OCI-LY1 (cell line): ENCODE measurements at regions not wholly inside any gene's neighbourhood (a gene's known extent, or its start where the extent isn't known, plus 50 kb on each side); places are given as distances from the start of the nearest gene placed in this dataset.

Experiments used
- H2AFZ ChIP-seq: fragments of 200-600 bp; sonication (generic), shearing (Covaris generic); 2 replicates; pipeline ENCODE4 v1.6.0; 2014; ENCODE audit warnings: antibody characterized with exemption, mild to moderate bottlenecking, low read length
- H3F3A ChIP-seq: fragments of 200-600 bp; sonication (generic), shearing (Covaris generic); 2 replicates; pipeline ENCODE4 v1.6.0; 2014; ENCODE audit warnings: mild to moderate bottlenecking, antibody characterized with exemption, low read length, moderate library complexity; ENCODE audit not compliant: insufficient read depth
- H3K27ac ChIP-seq: fragments of 200-600 bp; sonication (generic); 2 replicates; pipeline ENCODE4 v1.5.1; 2014; ENCODE audit warnings: low read length, mixed run types, mild to moderate bottlenecking, low read depth; ENCODE audit not compliant: poor library complexity, severe bottlenecking
- H3K27me3 ChIP-seq: fragments of 200-600 bp; sonication (generic); 2 replicates; pipeline ENCODE4 v1.6.0; 2014; ENCODE audit warnings: antibody characterized with exemption, mild to moderate bottlenecking, low read length, moderate library complexity; ENCODE audit not compliant: insufficient read depth
- H3K36me3 ChIP-seq: fragments of 200-600 bp; sonication (generic); 2 replicates; pipeline ENCODE4 v1.6.1; 2014; ENCODE audit warnings: mild to moderate bottlenecking, antibody characterized with exemption, low read length, moderate library complexity, mixed read lengths; ENCODE audit not compliant: insufficient read depth
- H3K4me1 ChIP-seq: fragments of 200-600 bp; sonication (generic); 2 replicates; pipeline ENCODE4 v1.5.1; 2014; ENCODE audit warnings: mild to moderate bottlenecking, low read length, moderate library complexity; ENCODE audit not compliant: insufficient read depth, severe bottlenecking
- H3K4me2 ChIP-seq: fragments of 200-600 bp; sonication (generic), shearing (Covaris generic); 2 replicates; pipeline ENCODE4 v1.6.1; 2014; ENCODE audit warnings: low read length
- H3K4me3 ChIP-seq: fragments of 200-600 bp; sonication (generic); 2 replicates; pipeline ENCODE4 v1.5.1; 2014; ENCODE audit warnings: low read length, low read depth, mild to moderate bottlenecking, mixed read lengths; ENCODE audit not compliant: poor library complexity, severe bottlenecking
- H3K79me2 ChIP-seq: fragments of 200-600 bp; shearing (Covaris generic); 2 replicates; pipeline ENCODE4 v1.6.1; 2016; ENCODE audit warnings: mixed run types, low read length, mixed read lengths; ENCODE audit not compliant: insufficient read depth
- H3K9ac ChIP-seq: fragments of 200-600 bp; sonication (generic), shearing (Covaris generic); 2 replicates; pipeline ENCODE4 v1.6.1; 2014; ENCODE audit warnings: mild to moderate bottlenecking, low read length, mixed read lengths
- H3K9me2 ChIP-seq: fragments of 200-600 bp; sonication (generic), shearing (Covaris generic); 2 replicates; pipeline ENCODE4 v1.6.1; 2014; ENCODE audit warnings: low read depth, mild to moderate bottlenecking, low read length, mixed read lengths
- H3K9me3 ChIP-seq: fragments of 200-600 bp; shearing (Covaris generic); 2 replicates; pipeline ENCODE4 v1.6.1; 2014; ENCODE audit warnings: low read length, mixed read lengths
- H4K20me1 ChIP-seq: fragments of 200-600 bp; sonication (generic), shearing (Covaris generic); 2 replicates; pipeline ENCODE4 v1.6.0; 2016; ENCODE audit warnings: mild to moderate bottlenecking, low read length; ENCODE audit not compliant: insufficient read depth
- EZH2 ChIP-seq: fragments of 200-600 bp; sonication (generic), shearing (Covaris generic); IDR thresholded peaks from 2 replicates; pipeline ENCODE4 v1.8.0; 2017; ENCODE audit warnings: borderline replicate concordance, mixed run types, mild to moderate bottlenecking, antibody characterized with exemption, low read length, moderate library complexity, mixed read lengths
- TF ChIP-seq, protein P1 (sequence below): fragments of 200-600 bp; sonication (generic), shearing (Covaris generic); IDR thresholded peaks from 2 replicates; pipeline ENCODE4 v1.5.1; 2017; ENCODE audit warnings: mild to moderate bottlenecking, antibody characterized with exemption, low read length, moderate library complexity, mixed read lengths

DNA sequence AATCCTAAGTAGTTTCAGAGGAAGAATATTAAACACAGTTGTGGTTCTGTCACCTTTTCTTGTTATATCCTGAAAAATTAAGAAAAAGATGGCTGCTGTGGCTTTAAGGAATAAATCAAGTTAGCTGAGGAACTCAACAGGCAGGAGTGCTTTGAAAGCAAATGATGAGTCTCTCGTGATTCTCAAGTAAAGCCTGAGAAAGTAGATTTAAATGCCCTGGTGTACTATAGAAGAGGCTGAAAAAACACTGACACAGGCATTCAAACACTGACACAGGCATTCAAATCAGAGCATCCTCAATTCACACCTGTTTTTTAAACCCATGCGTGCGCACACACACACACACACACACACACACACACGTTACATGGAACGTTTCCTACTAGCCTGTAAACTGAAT is 218.6 kb downstream of the OGFRL1 start:
- Histone ChIP-seq H3K9me3 (no peaks in the 10 kb centered on the region), H3K9me2 (no peaks in the 10 kb centered on the region), H3F3A (no peaks in the 10 kb centered on the region), H3K4me3 (no peak overlapping the region), H3K79me2 (no peaks in the 10 kb centered on the region), H2AFZ (no peak overlapping the region), H3K4me1 (peaks cover 2% of the 10 kb centered on the region), H3K36me3 (no peaks in the 10 kb centered on the region), H3K27ac (no peak overlapping the region), H3K9ac (no peak overlapping the region), H3K27me3 (no peaks in the 10 kb centered on the region), H3K4me2 (no peak overlapping the region), H4K20me1 (no peaks in the 10 kb centered on the region)
- no peak for TF ChIP-seq EZH2
- TF ChIP-seq, protein P1, sequence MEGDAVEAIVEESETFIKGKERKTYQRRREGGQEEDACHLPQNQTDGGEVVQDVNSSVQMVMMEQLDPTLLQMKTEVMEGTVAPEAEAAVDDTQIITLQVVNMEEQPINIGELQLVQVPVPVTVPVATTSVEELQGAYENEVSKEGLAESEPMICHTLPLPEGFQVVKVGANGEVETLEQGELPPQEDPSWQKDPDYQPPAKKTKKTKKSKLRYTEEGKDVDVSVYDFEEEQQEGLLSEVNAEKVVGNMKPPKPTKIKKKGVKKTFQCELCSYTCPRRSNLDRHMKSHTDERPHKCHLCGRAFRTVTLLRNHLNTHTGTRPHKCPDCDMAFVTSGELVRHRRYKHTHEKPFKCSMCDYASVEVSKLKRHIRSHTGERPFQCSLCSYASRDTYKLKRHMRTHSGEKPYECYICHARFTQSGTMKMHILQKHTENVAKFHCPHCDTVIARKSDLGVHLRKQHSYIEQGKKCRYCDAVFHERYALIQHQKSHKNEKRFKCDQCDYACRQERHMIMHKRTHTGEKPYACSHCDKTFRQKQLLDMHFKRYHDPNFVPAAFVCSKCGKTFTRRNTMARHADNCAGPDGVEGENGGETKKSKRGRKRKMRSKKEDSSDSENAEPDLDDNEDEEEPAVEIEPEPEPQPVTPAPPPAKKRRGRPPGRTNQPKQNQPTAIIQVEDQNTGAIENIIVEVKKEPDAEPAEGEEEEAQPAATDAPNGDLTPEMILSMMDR = no peak

DNA sequence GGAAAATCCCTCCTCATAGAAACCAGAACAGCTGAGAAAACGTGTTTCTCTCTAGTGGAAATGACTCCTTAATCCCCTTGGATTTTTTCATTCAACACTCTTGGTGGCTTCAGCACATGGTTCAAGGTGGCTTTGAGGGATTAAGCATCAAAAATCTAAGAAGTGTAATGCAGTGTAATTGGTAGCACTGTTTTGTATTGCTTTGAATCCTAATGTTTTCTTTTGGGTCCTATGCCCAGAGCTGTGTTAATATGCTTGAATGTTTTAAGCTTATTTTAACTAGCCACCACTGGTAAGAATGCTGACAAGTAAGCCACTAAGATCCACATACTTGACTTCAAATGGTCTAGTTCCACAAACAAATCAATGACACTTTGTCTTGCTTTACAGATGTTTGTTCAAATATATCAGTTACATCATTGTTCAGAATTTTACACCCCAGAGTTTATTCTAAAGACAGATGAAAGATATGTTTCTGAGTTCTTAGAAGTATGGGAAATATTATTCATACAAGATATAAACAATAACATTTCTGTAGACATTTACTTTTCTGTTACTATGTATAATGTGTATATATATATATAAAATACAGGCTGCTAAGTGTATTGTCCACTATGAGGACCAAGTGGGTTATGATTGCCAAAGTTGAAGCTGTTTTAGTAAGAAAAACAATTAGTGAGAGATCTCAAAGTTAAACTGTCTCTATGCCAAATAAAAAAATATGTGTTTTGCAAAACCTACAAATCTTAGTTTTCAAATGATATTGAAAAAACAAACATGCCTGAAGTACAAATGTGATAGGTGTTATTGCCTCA is 220.8 kb downstream of the OGFRL1 start:
- no peak for TF ChIP-seq EZH2
- TF ChIP-seq, protein P1 = no peak

DNA sequence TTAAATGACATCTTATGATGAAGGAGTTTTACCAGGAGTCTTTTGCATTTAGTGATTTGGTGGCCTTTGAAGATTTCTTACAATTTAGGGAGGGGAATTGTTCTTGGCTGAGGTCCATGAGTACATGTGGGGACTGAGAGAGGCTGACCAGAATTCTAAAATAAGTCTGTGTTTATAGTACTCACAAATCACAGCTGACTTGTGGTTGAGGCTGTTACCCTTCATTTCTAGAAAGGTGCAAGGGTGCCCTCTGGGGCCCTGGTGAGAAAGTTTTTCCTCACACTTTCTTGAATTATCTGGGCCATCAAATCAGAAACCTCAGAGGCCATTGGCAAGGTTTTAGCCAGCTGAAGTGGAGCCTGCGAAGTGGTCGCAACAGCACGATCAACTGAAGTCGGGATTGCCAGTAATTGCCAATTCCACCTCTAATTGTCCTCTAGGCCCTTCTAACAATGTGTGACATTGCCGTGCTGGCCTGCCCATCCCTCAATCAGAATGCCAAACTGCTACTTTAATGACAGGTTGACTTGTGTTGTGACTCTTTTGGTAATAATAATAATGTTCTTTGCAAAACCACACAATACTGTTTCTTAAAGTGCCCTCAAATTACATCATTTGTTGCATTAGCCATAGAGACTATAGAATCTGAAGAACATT is 221.6 kb downstream of the OGFRL1 start:
- Histone ChIP-seq H3F3A (no peaks in the 10 kb centered on the region), H3K79me2 (no peaks in the 10 kb centered on the region), H3K4me3 (no peak overlapping the region), H4K20me1 (no peaks in the 10 kb centered on the region), H3K4me1 (peaks cover 2% of the 10 kb centered on the region), H3K4me2 (no peak overlapping the region), H3K27ac (no peak overlapping the region), H2AFZ (no peak overlapping the region), H3K9me2 (no peaks in the 10 kb centered on the region), H3K9ac (no peak overlapping the region), H3K9me3 (no peaks in the 10 kb centered on the region), H3K36me3 (no peaks in the 10 kb centered on the region), H3K27me3 (no peaks in the 10 kb centered on the region)
- TF ChIP-seq EZH2 = no peak
- TF ChIP-seq, protein P1 = peak; percentile 54

More for the DNA sequence above, 220.8 kb downstream of the OGFRL1 start:
- Histone ChIP-seq H3K27me3 (no peaks in the 10 kb centered on the region), H3K9me3 (no peaks in the 10 kb centered on the region), H4K20me1 (no peaks in the 10 kb centered on the region), H3K4me3 (no peak overlapping the region), H2AFZ (no peak overlapping the region), H3K4me1 (peaks cover 2% of the 10 kb centered on the region), H3K9me2 (no peaks in the 10 kb centered on the region), H3K4me2 (no peak overlapping the region), H3K36me3 (no peaks in the 10 kb centered on the region), H3K79me2 (no peaks in the 10 kb centered on the region), H3F3A (no peaks in the 10 kb centered on the region), H3K27ac (no peak overlapping the region), H3K9ac (no peak overlapping the region)
